Brain microvascular endothelial cell (primary cell): ENCODE measurements at regions not wholly inside any gene's neighbourhood (a gene's known extent, or its start where the extent isn't known, plus 50 kb on each side); places are given as distances from the start of the nearest gene placed in this dataset.

Experiments used
- DNase-seq: peaks from one replicate; pipeline ENCODE4 v3.0.0-alpha.2; 2020
- H3K27ac ChIP-seq: fragments of 250-450 bp; sonication (Bioruptor Pico); 2 replicates; pipeline ENCODE4 v1.5.1; 2020; ENCODE audit warnings: mild to moderate bottlenecking, moderate library complexity
- H3K27me3 ChIP-seq: fragments of 250-450 bp; sonication (Bioruptor Pico); replicated peaks from 2 replicates; pipeline ENCODE4 v1.5.1; 2020; ENCODE audit warnings: mild to moderate bottlenecking
- H3K36me3 ChIP-seq: fragments of 250-450 bp; sonication (Bioruptor Pico); replicated peaks from 2 replicates; pipeline ENCODE4 v1.5.1; 2020; ENCODE audit warnings: mild to moderate bottlenecking
- H3K4me3 ChIP-seq: 2 replicates; pipeline ENCODE4 v1.5.1; 2011; ENCODE audit warnings: low read depth, mild to moderate bottlenecking, control low read depth, low read length, moderate library complexity
- CTCF ChIP-seq: IDR thresholded peaks from 2 replicates; pipeline ENCODE4 v1.5.1; 2011; ENCODE audit warnings: low read depth, mild to moderate bottlenecking, moderate library complexity, low read length, control low read depth, inconsistent platforms; ENCODE audit errors: missing control alignments
- in situ Hi-C: cut with HindIII; loops from 2 replicates; pipeline ENCODE4 v1.10.0; 2017; ENCODE audit warnings: low sequenced_read_pairs, low pct_ligation_motif_present

- TF ChIP-seq CTCF = no peak
- Histone ChIP-seq H3K4me3 (no peak overlapping the region), H3K27me3 (peaks cover 44% of the 10 kb centered on the region), H3K36me3 (no peaks in the 10 kb centered on the region), H3K27ac (no peak overlapping the region)
- DNase-seq = no peak
- in situ Hi-C loops = no loop called here
These were observed 165.2 kb upstream of the HES1 start for GRCh38 chr3:193970773-193971206.

GRCh38 chr3:193971261-193971751 is 164.6 kb upstream of the HES1 start:
- in situ Hi-C loops = no loop called here
- peaks cover 44% of the 10 kb centered on the region for H3K27me3 ChIP-seq

GRCh38 chr3:193971966-193972365 is 164.0 kb upstream of the HES1 start:
- peaks cover 42% of the 10 kb centered on the region for H3K27me3 ChIP-seq
- H3K4me3 ChIP-seq = no peak overlapping the region
- in situ Hi-C loops = no loop called here
- no peak overlapping the region for H3K27ac ChIP-seq
- no peak for TF ChIP-seq CTCF
- H3K36me3 ChIP-seq = no peaks in the 10 kb centered on the region
- DNase-seq = no peak

More at GRCh38 chr3:193971261-193971751, 164.6 kb upstream of the HES1 start:
- no peak for TF ChIP-seq CTCF
- H3K4me3 ChIP-seq = no peak overlapping the region
- no peak overlapping the region for H3K27ac ChIP-seq
- peak; percentile 34 for DNase-seq
- no peaks in the 10 kb centered on the region for H3K36me3 ChIP-seq

- Histone ChIP-seq H3K4me3 (no peak overlapping the region), H3K27ac (no peak overlapping the region), H3K36me3 (no peaks in the 10 kb centered on the region), H3K27me3 (peaks cover 46% of the 10 kb centered on the region)
- TF ChIP-seq CTCF = no peak
- in situ Hi-C loops = no loop called here
- no peak for DNase-seq
These were observed 163.1 kb upstream of the HES1 start for GRCh38 chr3:193972832-193973231.

- Histone ChIP-seq H3K27me3 (peaks cover 59% of the 10 kb centered on the region), H3K36me3 (no peaks in the 10 kb centered on the region), H3K27ac (no peak overlapping the region), H3K4me3 (no peak overlapping the region)
- no peak for TF ChIP-seq CTCF
- DNase-seq = peak; percentile 80
- in situ Hi-C loops = no loop called here
These were observed 161.7 kb upstream of the HES1 start for GRCh38 chr3:193974191-193974652.
